ENCODE measurements at regions not wholly inside any gene's neighbourhood (a gene's known extent, or its start where the extent isn't known, plus 50 kb on each side); places are given as distances from the start of the nearest gene placed in this dataset.
A peak's percentile ranks its signal among the peaks of the same experiment; 100 is the strongest.

GRCh38 chr11:27214713-27215112 lies 148.3 kb downstream of the CCDC34 start:
- no peak for TF ChIP-seq CTCF (IDR thresholded peaks at IDR 0.05; ENCODE audit: insufficient read depth, missing control alignments)
- FAIRE-seq (no peak), DNase-seq (ENCODE audit: insufficient read length, low spot score) (no peak)

GRCh38 chr11:27213232-27213660 lies 149.8 kb downstream of the CCDC34 start:
- DNase-seq (ENCODE audit: insufficient read length, low spot score) = no peak
- no peak for FAIRE-seq
- TF ChIP-seq CTCF (IDR thresholded peaks at IDR 0.05; ENCODE audit: insufficient read depth, missing control alignments) = no peak

GRCh38 chr11:27212248-27212780 lies 150.7 kb downstream of the CCDC34 start:
- TF ChIP-seq CTCF (IDR thresholded peaks at IDR 0.05; ENCODE audit: insufficient read depth, missing control alignments) = no peak
- no peak for FAIRE-seq
- DNase-seq (ENCODE audit: insufficient read length, low spot score) = no peak

GRCh38 chr11:27211370-27212127 lies 151.5 kb downstream of the CCDC34 start:
- DNase-seq (ENCODE audit: insufficient read length, low spot score) = no peak
- TF ChIP-seq CTCF (IDR thresholded peaks at IDR 0.05; ENCODE audit: insufficient read depth, missing control alignments) = peak; percentile 11
- no peak for FAIRE-seq

- no peak for TF ChIP-seq CTCF (IDR thresholded peaks at IDR 0.05; ENCODE audit: insufficient read depth, missing control alignments)
- FAIRE-seq (no peak), DNase-seq (ENCODE audit: insufficient read length, low spot score) (no peak)
Measured at GRCh38 chr11:27210531-27210930, 152.5 kb downstream of the CCDC34 start.

- no peak for DNase-seq (ENCODE audit: insufficient read length, low spot score)
- FAIRE-seq = no peak
- TF ChIP-seq CTCF (IDR thresholded peaks at IDR 0.05; ENCODE audit: insufficient read depth, missing control alignments) = no peak
Measured at GRCh38 chr11:27209562-27210005, 153.4 kb downstream of the CCDC34 start.

- no peak for FAIRE-seq
Measured at GRCh38 chr11:27208846-27209245, 154.2 kb downstream of the CCDC34 start.

More at GRCh38 chr11:27208846-27209245, 154.2 kb downstream of the CCDC34 start:
- no peak for DNase-seq (ENCODE audit: insufficient read length, low spot score)
- TF ChIP-seq CTCF (IDR thresholded peaks at IDR 0.05; ENCODE audit: insufficient read depth, missing control alignments) = no peak

Data from D721Med (cell line).